HUES48 (cell line): ENCODE measurements at regions not wholly inside any gene's neighbourhood (a gene's known extent, or its start where the extent isn't known, plus 50 kb on each side); places are given as distances from the start of the nearest gene placed in this dataset.
"Not testable (repeated sequence)": the region's sequence is repeated elsewhere in the genome, so short reads cannot be mapped to it uniquely, and the experiment has no call there.

Experiments used
- H3K27ac ChIP-seq: one replicate; pipeline ENCODE4 v1.7.0; 2013; ENCODE audit warnings: low read depth, low read length, inconsistent platforms
- H3K27me3 ChIP-seq: 2 replicates; pipeline ENCODE4 v1.6.1; 2013; ENCODE audit warnings: mild to moderate bottlenecking, low read length; ENCODE audit not compliant: control insufficient read depth, insufficient read depth
- H3K36me3 ChIP-seq: 2 replicates; pipeline ENCODE4 v1.6.1; 2013; ENCODE audit warnings: low read length; ENCODE audit not compliant: control insufficient read depth, insufficient read depth
- H3K4me1 ChIP-seq: 2 replicates; pipeline ENCODE4 v1.6.1; 2013; ENCODE audit warnings: mild to moderate bottlenecking, low read length; ENCODE audit not compliant: control insufficient read depth, insufficient read depth
- H3K4me3 ChIP-seq: 2 replicates; pipeline ENCODE4 v1.5.1; 2013; ENCODE audit warnings: mild to moderate bottlenecking, low read depth, low read length
- H3K9ac ChIP-seq: 2 replicates; pipeline ENCODE4 v1.6.1; 2013; ENCODE audit warnings: mild to moderate bottlenecking, low read depth, low read length, moderate library complexity
- H3K9me3 ChIP-seq: 2 replicates; pipeline ENCODE4 v1.6.1; 2013; ENCODE audit warnings: low read length; ENCODE audit not compliant: control insufficient read depth, insufficient read depth

DNA sequence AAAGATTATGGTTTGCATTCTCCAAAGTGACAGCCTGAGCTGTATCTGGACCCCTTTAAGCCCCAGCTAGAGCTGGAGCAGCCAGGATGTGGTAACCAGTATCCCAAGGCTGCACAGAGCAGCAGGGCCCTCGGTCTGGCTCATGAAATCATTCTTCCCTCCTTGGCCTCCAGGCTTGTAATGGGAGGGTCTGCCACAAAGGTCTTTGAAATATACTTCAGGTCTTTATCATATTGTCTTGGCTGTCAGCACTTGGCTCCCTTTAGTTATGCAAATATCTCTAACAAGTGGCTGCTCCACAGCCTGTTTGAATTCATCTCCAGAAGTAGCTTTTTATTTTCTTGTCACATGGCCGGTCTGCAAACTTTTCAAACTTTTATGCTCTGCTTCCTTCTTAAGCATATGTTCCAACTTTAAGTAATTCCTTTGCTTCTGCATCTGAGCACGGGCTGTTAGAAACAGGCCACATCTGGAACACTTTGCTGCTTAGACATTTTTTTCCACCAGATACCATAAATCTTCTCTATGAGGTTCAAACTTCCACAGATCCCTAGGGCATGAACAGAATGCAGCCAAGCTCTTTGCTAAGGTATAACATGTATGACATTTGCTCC is 663.4 kb upstream of the MIS18BP1 start:
- Histone ChIP-seq H3K27me3 (no peaks in the 10 kb centered on the region), H3K9me3 (no peaks in the 10 kb centered on the region), H3K36me3 (no peaks in the 10 kb centered on the region)

DNA sequence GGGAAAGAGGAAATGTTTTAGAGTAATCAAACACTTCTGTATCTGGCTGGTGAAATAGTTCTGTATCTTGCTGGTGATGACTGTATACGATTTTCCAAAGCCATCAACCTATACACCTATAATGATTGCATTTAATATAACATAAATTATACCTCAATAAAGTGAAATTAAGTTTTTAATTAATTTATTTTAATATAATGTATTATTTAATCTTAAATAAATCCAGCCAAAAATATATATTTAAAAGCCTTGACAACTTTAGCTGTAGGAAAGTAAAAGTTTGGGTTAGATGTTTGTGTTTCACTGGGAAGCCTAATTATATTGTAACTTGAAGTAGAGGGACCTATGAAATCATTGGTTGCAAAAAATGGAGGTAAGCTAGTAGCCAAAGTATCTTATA is 654.8 kb upstream of the MIS18BP1 start:
- Histone ChIP-seq H3K4me3 (no peak overlapping the region), H3K4me1 (no peaks in the 10 kb centered on the region), H3K27me3 (no peaks in the 10 kb centered on the region), H3K9me3 (no peaks in the 10 kb centered on the region), H3K27ac (no peak overlapping the region), H3K9ac (no peak overlapping the region), H3K36me3 (no peaks in the 10 kb centered on the region)

More for the DNA sequence above, 663.4 kb upstream of the MIS18BP1 start:
- Histone ChIP-seq H3K27ac (no peak overlapping the region), H3K4me3 (no peak overlapping the region), H3K9ac (no peak overlapping the region), H3K4me1 (no peaks in the 10 kb centered on the region)

DNA sequence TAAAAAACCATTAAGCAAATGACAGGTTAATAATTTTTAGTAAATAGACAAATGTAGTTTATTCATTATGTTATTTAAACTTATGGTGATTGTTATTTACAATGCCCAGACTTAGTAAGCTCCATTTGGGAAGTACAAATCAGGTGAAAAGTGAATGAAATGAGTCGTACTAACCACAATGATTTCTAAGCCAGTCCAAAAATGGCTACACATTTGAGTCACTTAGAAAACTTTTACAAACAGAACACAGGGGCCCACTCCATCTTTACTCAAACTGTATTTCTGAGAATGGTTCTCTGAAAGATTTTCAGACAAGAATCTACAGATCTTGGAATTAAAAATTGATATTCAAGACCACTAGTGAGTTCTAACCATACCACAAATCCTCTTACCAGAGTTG is 653.3 kb upstream of the MIS18BP1 start:
- Histone ChIP-seq H3K4me3 (no peak overlapping the region), H3K9me3 (no peaks in the 10 kb centered on the region), H3K27me3 (no peaks in the 10 kb centered on the region), H3K36me3 (no peaks in the 10 kb centered on the region), H3K9ac (no peak overlapping the region), H3K4me1 (no peaks in the 10 kb centered on the region), H3K27ac (no peak overlapping the region)

- no peaks in the 10 kb centered on the region for H3K27me3 ChIP-seq
- no peaks in the 10 kb centered on the region for H3K36me3 ChIP-seq
These were observed 652.7 kb upstream of the MIS18BP1 start for GRCh38 chr14:45905672-45906071.

DNA sequence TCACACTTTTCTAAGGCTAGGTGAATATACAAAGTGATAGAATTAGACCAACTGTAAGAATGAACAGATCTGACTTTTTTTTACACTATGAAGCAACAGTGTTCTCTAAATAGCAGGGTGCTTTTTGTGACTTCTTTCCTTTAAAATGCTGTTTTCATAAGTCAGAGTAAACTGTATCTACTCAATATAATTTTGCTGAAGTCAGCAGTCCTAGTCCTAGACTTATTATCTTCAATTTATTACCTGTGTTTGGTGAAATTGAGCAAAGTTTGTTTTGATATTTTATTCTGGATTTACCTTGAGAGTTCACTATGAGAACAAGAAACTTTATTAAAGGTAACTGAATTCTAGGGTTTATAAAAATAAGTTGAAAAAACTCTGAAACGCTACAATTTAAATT is 651.3 kb upstream of the MIS18BP1 start:
- Histone ChIP-seq H3K4me3 (no peak overlapping the region), H3K9ac (no peak overlapping the region), H3K9me3 (no peaks in the 10 kb centered on the region), H3K4me1 (no peaks in the 10 kb centered on the region), H3K27ac (no peak overlapping the region), H3K27me3 (no peaks in the 10 kb centered on the region), H3K36me3 (no peaks in the 10 kb centered on the region)

More at GRCh38 chr14:45905672-45906071, 652.7 kb upstream of the MIS18BP1 start:
- Histone ChIP-seq H3K9me3 (no peaks in the 10 kb centered on the region), H3K9ac (no peak overlapping the region), H3K4me1 (no peaks in the 10 kb centered on the region), H3K27ac (no peak overlapping the region), H3K4me3 (no peak overlapping the region)

GRCh38 chr14:45902241-45902640 is 649.2 kb upstream of the MIS18BP1 start:
- H3K4me3 ChIP-seq: no peak overlapping the region
- no peaks in the 10 kb centered on the region for H3K4me1 ChIP-seq
- H3K9ac ChIP-seq: no peak overlapping the region
- no peak overlapping the region for H3K27ac ChIP-seq
- no peaks in the 10 kb centered on the region for H3K27me3 ChIP-seq
- no peaks in the 10 kb centered on the region for H3K36me3 ChIP-seq
- no peaks in the 10 kb centered on the region for H3K9me3 ChIP-seq

DNA sequence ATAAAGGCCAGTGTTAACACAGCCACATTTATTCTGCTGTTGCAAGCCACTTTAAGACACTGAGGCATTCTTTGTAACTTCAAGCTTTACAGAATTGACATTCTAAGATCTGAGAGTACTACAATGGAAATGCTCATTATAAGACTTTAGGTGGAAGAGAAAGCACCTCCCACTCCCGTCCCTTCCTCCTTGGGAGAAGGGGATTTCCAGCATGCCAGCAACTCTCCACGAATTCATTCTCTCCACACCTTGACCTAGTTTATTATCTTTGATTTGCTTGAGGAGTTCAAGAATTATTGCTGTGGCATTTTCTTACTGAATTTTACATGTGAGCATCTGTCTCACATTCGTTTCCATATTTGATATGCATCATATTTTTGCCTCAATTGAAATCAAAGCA is 644.4 kb upstream of the MIS18BP1 start:
- no peak overlapping the region for H3K4me3 ChIP-seq
- no peaks in the 10 kb centered on the region for H3K36me3 ChIP-seq
- no peaks in the 10 kb centered on the region for H3K4me1 ChIP-seq
- no peaks in the 10 kb centered on the region for H3K9me3 ChIP-seq
- H3K9ac ChIP-seq: no peak overlapping the region
- H3K27me3 ChIP-seq: no peaks in the 10 kb centered on the region
- no peak overlapping the region for H3K27ac ChIP-seq

DNA sequence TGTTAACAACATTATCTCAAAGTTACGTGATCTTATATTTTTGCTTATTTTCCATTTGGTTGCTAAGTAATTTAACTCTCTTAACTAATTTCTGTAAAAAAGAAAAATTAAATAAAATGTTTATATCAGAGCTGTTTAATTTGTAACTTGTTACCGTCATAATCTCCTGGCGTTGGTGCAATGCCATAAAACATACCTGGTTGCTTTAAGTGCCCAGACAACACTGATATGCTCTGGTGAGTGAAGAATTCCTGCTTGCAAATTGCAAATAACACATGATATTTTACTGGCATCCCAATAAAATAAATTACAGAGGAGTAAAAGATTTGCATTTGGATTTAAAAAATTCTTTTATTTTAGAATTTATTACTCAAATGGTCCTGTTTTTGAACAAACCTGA is 640.1 kb upstream of the MIS18BP1 start:
- H3K4me1 ChIP-seq: peaks cover 11% of the 10 kb centered on the region
- no peaks in the 10 kb centered on the region for H3K9me3 ChIP-seq
- no peaks in the 10 kb centered on the region for H3K36me3 ChIP-seq
- H3K27me3 ChIP-seq: no peaks in the 10 kb centered on the region
- H3K4me3 ChIP-seq: no peak overlapping the region
- H3K27ac ChIP-seq: no peak overlapping the region
- no peak overlapping the region for H3K9ac ChIP-seq

DNA sequence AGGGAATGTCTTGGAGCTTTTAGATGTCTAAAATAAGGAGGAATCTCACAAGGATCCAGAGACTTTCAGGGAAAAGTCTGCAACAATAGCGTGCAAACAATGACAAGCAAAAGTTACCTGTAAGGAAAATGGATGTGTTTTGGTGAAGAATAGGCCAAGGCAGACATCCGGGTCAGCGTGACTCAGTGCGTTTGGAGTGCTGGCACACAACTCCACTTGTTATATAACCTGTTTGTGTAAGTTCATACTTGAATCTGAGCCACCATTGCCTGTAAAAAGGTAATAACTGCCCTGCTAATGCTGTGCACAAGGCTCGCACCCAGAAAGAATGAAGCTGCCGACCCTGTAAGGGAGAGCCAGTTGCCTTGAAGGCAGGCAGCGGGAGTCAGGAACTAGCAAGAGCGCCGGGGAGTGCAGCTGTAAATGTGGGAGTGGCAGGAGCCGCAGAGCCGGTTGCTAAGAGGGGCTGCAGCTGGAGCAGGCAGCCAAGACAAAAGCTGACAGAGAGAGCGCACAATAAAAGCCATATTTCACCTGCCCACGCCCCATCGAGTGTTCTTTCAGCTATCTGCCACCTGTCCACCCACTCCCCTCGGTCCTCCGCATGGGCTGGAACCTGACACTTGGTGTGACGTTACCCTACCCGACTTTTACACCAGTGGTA is 638.5 kb upstream of the MIS18BP1 start:
- no peak overlapping the region for H3K27ac ChIP-seq
- H3K4me1 ChIP-seq: peaks cover 11% of the 10 kb centered on the region
- no peaks in the 10 kb centered on the region for H3K36me3 ChIP-seq
- H3K27me3 ChIP-seq: no peaks in the 10 kb centered on the region
- H3K4me3 ChIP-seq: peak overlapping the region; percentile 31; the same call in 1 of the 2 replicates
- no peaks in the 10 kb centered on the region for H3K9me3 ChIP-seq
- H3K9ac ChIP-seq: no peak overlapping the region

GRCh38 chr14:45888766-45889285 is 635.8 kb upstream of the MIS18BP1 start:
- H3K9me3 ChIP-seq, H3K36me3 ChIP-seq, H3K27ac ChIP-seq, H3K27me3 ChIP-seq: not testable (repeated sequence)
- Histone ChIP-seq H3K4me1 (peaks cover 11% of the 10 kb centered on the region), H3K9ac (peak overlapping the region; percentile 60), H3K4me3 (peak overlapping the region; percentile 58)

DNA sequence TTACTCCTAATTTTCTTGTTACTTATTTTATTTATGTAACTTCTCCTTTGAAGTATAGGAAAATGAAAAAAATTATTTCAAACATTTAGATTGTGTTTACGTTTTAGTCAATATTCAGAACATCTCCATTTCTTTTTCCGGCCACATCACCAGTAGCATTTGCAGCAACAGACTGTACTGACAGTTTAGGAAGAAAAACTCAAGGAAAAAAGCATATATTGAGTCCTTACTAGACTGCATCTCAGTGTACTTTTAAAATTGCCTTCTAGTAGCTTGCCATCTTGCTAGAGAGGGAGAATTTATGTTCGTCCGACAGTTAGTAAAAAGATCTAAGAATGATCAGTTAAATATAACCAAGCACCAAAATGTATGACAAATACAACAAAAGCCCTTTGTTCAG is 625.0 kb upstream of the MIS18BP1 start:
- H3K27ac ChIP-seq: no peak overlapping the region
- H3K4me1 ChIP-seq: no peaks in the 10 kb centered on the region
- no peak overlapping the region for H3K9ac ChIP-seq

More for the DNA sequence above, 625.0 kb upstream of the MIS18BP1 start:
- Histone ChIP-seq H3K36me3 (no peaks in the 10 kb centered on the region), H3K27me3 (no peaks in the 10 kb centered on the region), H3K9me3 (no peaks in the 10 kb centered on the region), H3K4me3 (no peak overlapping the region)
